HepG2 (cell line): ENCODE measurements at regions not wholly inside any gene's neighbourhood (a gene's known extent, or its start where the extent isn't known, plus 50 kb on each side); places are given as distances from the start of the nearest gene placed in this dataset.

Source experiments
- ATAC-seq: fragments of 200-7000 bp; cut with Tn5 transposase; 3 replicates; pipeline ENCODE4 v1.9.1; 2020; ENCODE audit warnings: mild to moderate bottlenecking, moderate library complexity
- BruUV-seq: library from RNA; stranded (reverse); fragments of 400-500 nt; replicated peaks from 2 replicates; lab custom pipeline; 2021; lab: Mats Ljungman, UMichigan
- CTCF ChIA-PET: fragments of 300-600 bp; formaldehyde crosslinking; extraction: SDS; loops from one replicate; lab custom pipeline; 2021; ENCODE audit warnings: low total read pairs, inconsistent platforms, low intra/inter-chr PET ratio; lab: Yijun Ruan, JAX
- POLR2A ChIA-PET: fragments of 350-600 bp; sonication (Branson Sonifier 250); formaldehyde crosslinking; loops from one replicate; lab custom pipeline; 2020; ENCODE audit warnings: antibody characterized with exemption, inconsistent platforms; lab: Yijun Ruan, JAX
- DNase-seq: peaks from one replicate; pipeline ENCODE4 v3.0.0-alpha.2; 2015; ENCODE audit warnings: low spot score
- FAIRE-seq: peaks from 3 replicates; lab custom pipeline; 2011; peaks lifted over from hg19 to GRCh38; lab: Jason Lieb, UNC
- H2AFZ ChIP-seq: one replicate; pipeline ENCODE4 v1.6.1; 2011; ENCODE audit warnings: low read length, inconsistent platforms
- H3K27ac ChIP-seq: fragments of 300-600 bp; 3 replicates; pipeline ENCODE4 v1.8.0; 2011; ENCODE audit warnings: mixed run types, mild to moderate bottlenecking, mixed read lengths, low read length, inconsistent platforms; ENCODE audit not compliant: insufficient read depth; ENCODE audit errors: extremely low read length
- H3K27me3 ChIP-seq, 2 experiments: fragments of 200-600 bp in 1 of 2; 2 replicates in 1 of 2; 3 replicates in 1 of 2; pipeline versions ENCODE4 v1.6.0 to v1.8.0; 2011; ENCODE audit warnings: low read length in 2 of 2, mild to moderate bottlenecking in 2 of 2, moderate library complexity in 2 of 2, inconsistent platforms in 1 of 2; ENCODE audit not compliant: insufficient read depth in 2 of 2, control insufficient read depth in 1 of 2
- H3K36me3 ChIP-seq, 2 experiments: fragments of 200-600 bp in 1 of 2; replicated peaks in 1 of 2; 2 replicates in 1 of 2; 3 replicates in 1 of 2; pipeline versions ENCODE4 v1.5.1 to v1.8.0; 2011; ENCODE audit warnings: low read length in 2 of 2, inconsistent platforms in 1 of 2; ENCODE audit not compliant: insufficient read depth in 2 of 2, control insufficient read depth in 1 of 2
- H3K4me1 ChIP-seq: 2 replicates; pipeline ENCODE4 v1.5.1; 2012; ENCODE audit warnings: low read length, inconsistent platforms; ENCODE audit not compliant: insufficient read depth
- H3K4me2 ChIP-seq: 2 replicates; pipeline ENCODE4 v1.6.0; 2011; ENCODE audit warnings: low read depth, low read length, inconsistent platforms
- H3K4me3 ChIP-seq, 3 experiments: fragments of 200-600 bp in 1 of 3; sonication (generic), shearing (Covaris generic) in 1 of 3; replicated peaks in 1 of 3; 2 replicates each; pipeline ENCODE4 v1.5.1; 2011 to 2016; ENCODE audit warnings: low read length in 3 of 3, inconsistent platforms in 2 of 3, low read depth in 2 of 3, mild to moderate bottlenecking in 2 of 3, control low read depth in 1 of 3, mixed read lengths in 1 of 3; ENCODE audit not compliant: insufficient read depth in 1 of 3
- H3K79me2 ChIP-seq: one replicate; pipeline ENCODE4 v1.6.1; 2011; ENCODE audit warnings: low read length, inconsistent platforms; ENCODE audit not compliant: insufficient read depth
- H3K9ac ChIP-seq: 2 replicates; pipeline ENCODE4 v1.6.0; 2011; ENCODE audit warnings: mild to moderate bottlenecking, low read depth, low read length, inconsistent platforms; ENCODE audit not compliant: insufficient read depth
- H3K9me3 ChIP-seq: 2 replicates; pipeline ENCODE4 v1.5.1; 2012; ENCODE audit warnings: mild to moderate bottlenecking, low read length
- H4K20me1 ChIP-seq: 2 replicates; pipeline ENCODE4 v1.6.0; 2011; ENCODE audit warnings: inconsistent platforms, mild to moderate bottlenecking, low read length, moderate library complexity; ENCODE audit not compliant: insufficient read depth
- ADNP ChIP-seq: sonication (generic); formaldehyde crosslinking; IDR thresholded peaks from 2 replicates; pipeline ENCODE4 v1.4.0; 2020; ENCODE audit warnings: missing genetic modification reagents
- BORCS8-MEF2B ChIP-seq: sonication (generic); formaldehyde crosslinking; IDR thresholded peaks from 2 replicates; pipeline ENCODE4 v1.8.0; 2022; ENCODE audit warnings: mild to moderate bottlenecking, missing genetic modification reagents
- ELF1 ChIP-seq: sonication (generic); formaldehyde crosslinking; IDR thresholded peaks from 2 replicates; pipeline ENCODE4 v1.4.0; 2020; ENCODE audit warnings: missing genetic modification reagents
- ETV5 ChIP-seq: IDR thresholded peaks from 2 replicates; pipeline ENCODE4 v1.6.1; 2018; ENCODE audit warnings: missing biosample characterization, missing genetic modification reagents, inconsistent platforms, borderline replicate concordance
- FOXK2 ChIP-seq: fragments of 450-650 bp; IDR thresholded peaks from 2 replicates; pipeline ENCODE4 v1.6.1; 2016
- HNRNPL ChIP-seq: fragments of 200-400 bp; formaldehyde crosslinking; IDR thresholded peaks from 2 replicates; pipeline ENCODE4 v1.6.1; 2017; ENCODE audit warnings: mild to moderate bottlenecking, low read depth, low read length
- HOXA3 ChIP-seq: sonication (generic); formaldehyde crosslinking; IDR thresholded peaks from 2 replicates; pipeline ENCODE4 v1.5.0; 2020; ENCODE audit warnings: missing genetic modification reagents
- KLF13 ChIP-seq: sonication (generic); formaldehyde crosslinking; IDR thresholded peaks from 2 replicates; pipeline ENCODE4 v1.4.0; 2020; ENCODE audit warnings: mild to moderate bottlenecking, missing genetic modification reagents
- RBM39 ChIP-seq: fragments of 200-400 bp; formaldehyde crosslinking; IDR thresholded peaks from one replicate; pipeline ENCODE4 v1.6.1; 2018; ENCODE audit warnings: antibody characterized with exemption, mild to moderate bottlenecking, low read depth, low read length; ENCODE audit not compliant: poor library complexity, severe bottlenecking
- REL ChIP-seq: sonication (generic); formaldehyde crosslinking; conservative IDR thresholded peaks from 2 replicates; pipeline ENCODE4 v1.8.0; 2022; ENCODE audit warnings: mild to moderate bottlenecking, missing genetic modification reagents, moderate library complexity
- SAP130 ChIP-seq: IDR thresholded peaks from 2 replicates; pipeline ENCODE4 v1.6.1; 2016; ENCODE audit warnings: low read depth
- SETDB1 ChIP-seq: sonication (generic); formaldehyde crosslinking; IDR thresholded peaks from 2 replicates; pipeline ENCODE4 v1.5.1; 2020; ENCODE audit warnings: missing genetic modification reagents, mild to moderate bottlenecking, borderline replicate concordance
- ZNF335 ChIP-seq: sonication (generic); formaldehyde crosslinking; IDR thresholded peaks from 2 replicates; pipeline ENCODE4 v1.4.0; 2020; ENCODE audit warnings: missing genetic modification reagents
- ZNF407 ChIP-seq: sonication (generic); formaldehyde crosslinking; IDR thresholded peaks from one replicate; pipeline ENCODE4 v1.5.1; 2020; ENCODE audit warnings: mild to moderate bottlenecking, missing genetic modification reagents; ENCODE audit errors: not compliant biosample characterization
- ZNF549 ChIP-seq: sonication (generic); formaldehyde crosslinking; IDR thresholded peaks from 2 replicates; pipeline ENCODE4 v1.5.0; 2020; ENCODE audit warnings: missing genetic modification reagents
- WGBS: methylation state at CpG from one replicate; pipeline ENCODE4 v1.1.6; 2017; ENCODE audit warnings: low lambda C conversion rate; 5-methylcytosine and 5-hydroxymethylcytosine counted together
- in situ Hi-C: cut with HindIII; loops from 2 replicates; pipeline ENCODE4 v1.10.0; 2017; ENCODE audit warnings: low pct_unique_long_range_greater_than_20kb; ENCODE audit not compliant: extremely low pct_ligation_motif_present
- intact Hi-C: fragments of 100-400 bp; cut with micrococcal nuclease; formaldehyde crosslinking; loops from one replicate; pipeline ENCODE4 v1.10.0; 2022; ENCODE audit not compliant: unreplicated experiment
- TF ChIP-seq, protein P1 (sequence below): sonication (generic); formaldehyde crosslinking; IDR thresholded peaks from 2 replicates; pipeline ENCODE4 v1.8.0; 2022; ENCODE audit warnings: mild to moderate bottlenecking, missing genetic modification reagents; ENCODE audit not compliant: insufficient replicate concordance
- TF ChIP-seq, protein P2 (sequence below): sonication (generic); formaldehyde crosslinking; IDR thresholded peaks from 2 replicates; pipeline ENCODE4 v1.4.0; 2020; ENCODE audit warnings: missing genetic modification reagents

DNA sequence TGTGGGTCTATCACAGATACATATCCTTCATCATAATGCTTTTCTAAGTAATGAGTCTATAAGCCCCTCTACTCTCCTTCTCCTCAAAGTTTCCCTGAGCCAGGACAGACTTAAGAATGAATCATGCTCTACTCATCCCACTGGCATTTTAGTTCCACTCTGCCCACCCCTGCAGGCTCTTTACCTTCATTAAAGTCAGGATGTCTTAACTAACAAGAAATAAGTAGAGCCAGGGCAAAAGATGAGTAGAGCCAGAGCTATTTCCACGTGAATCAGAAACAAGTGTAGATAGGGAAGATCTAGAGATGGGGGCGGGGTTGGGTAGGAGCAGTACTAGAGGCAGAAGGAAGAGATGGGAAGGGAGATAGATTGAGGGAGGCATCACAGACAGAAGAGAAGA lies 790.5 kb downstream of the RNF144A start:
- Histone ChIP-seq H3K36me3 (no peaks in the 10 kb centered on the region), H3K4me2 (no peak overlapping the region), H3K4me1 (no peaks in the 10 kb centered on the region), H3K27me3 (no peaks in the 10 kb centered on the region), H2AFZ (no peak overlapping the region), H4K20me1 (no peaks in the 10 kb centered on the region), H3K9me3 (no peaks in the 10 kb centered on the region), H3K4me3 (no peak overlapping the region), H3K9ac (no peak overlapping the region), H3K79me2 (no peaks in the 10 kb centered on the region), H3K27ac (no peak overlapping the region)
- 11% methylated on average over 2 of the region's 2 CpGs for WGBS
- TF ChIP-seq, protein P1, sequence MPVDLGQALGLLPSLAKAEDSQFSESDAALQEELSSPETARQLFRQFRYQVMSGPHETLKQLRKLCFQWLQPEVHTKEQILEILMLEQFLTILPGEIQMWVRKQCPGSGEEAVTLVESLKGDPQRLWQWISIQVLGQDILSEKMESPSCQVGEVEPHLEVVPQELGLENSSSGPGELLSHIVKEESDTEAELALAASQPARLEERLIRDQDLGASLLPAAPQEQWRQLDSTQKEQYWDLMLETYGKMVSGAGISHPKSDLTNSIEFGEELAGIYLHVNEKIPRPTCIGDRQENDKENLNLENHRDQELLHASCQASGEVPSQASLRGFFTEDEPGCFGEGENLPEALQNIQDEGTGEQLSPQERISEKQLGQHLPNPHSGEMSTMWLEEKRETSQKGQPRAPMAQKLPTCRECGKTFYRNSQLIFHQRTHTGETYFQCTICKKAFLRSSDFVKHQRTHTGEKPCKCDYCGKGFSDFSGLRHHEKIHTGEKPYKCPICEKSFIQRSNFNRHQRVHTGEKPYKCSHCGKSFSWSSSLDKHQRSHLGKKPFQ (CRISPR knock-in tag), result no peak
- TF ChIP-seq BORCS8-MEF2B (CRISPR knock-in tag) (no peak), FOXK2 (no peak), SETDB1 (no peak), ZNF335 (CRISPR knock-in tag) (no peak), REL (no peak), ETV5 (CRISPR knock-in tag) (no peak), ZNF407 (CRISPR knock-in tag) (no peak), HNRNPL (no peak), SAP130 (CRISPR knock-in tag) (no peak), ZNF549 (no peak), HOXA3 (CRISPR knock-in tag) (no peak), ELF1 (CRISPR knock-in tag) (no peak), KLF13 (CRISPR knock-in tag) (no peak), ADNP (CRISPR knock-in tag) (no peak), RBM39 (no peak)
- TF ChIP-seq, protein P2, sequence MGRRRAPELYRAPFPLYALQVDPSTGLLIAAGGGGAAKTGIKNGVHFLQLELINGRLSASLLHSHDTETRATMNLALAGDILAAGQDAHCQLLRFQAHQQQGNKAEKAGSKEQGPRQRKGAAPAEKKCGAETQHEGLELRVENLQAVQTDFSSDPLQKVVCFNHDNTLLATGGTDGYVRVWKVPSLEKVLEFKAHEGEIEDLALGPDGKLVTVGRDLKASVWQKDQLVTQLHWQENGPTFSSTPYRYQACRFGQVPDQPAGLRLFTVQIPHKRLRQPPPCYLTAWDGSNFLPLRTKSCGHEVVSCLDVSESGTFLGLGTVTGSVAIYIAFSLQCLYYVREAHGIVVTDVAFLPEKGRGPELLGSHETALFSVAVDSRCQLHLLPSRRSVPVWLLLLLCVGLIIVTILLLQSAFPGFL (CRISPR knock-in tag), result no peak
- ChIA-PET POLR2A (no interaction called here), CTCF (no interaction called here)
- ATAC-seq (no peak), DNase-seq (no peak), FAIRE-seq (no peak)
- no TSS peak for BruUV-seq
- in situ Hi-C loops, result no loop called here
- intact Hi-C loops, result no loop called here
